ENCODE measurements at regions not wholly inside any gene's neighbourhood (a gene's known extent, or its start where the extent isn't known, plus 50 kb on each side); places are given as distances from the start of the nearest gene placed in this dataset.

DNA sequence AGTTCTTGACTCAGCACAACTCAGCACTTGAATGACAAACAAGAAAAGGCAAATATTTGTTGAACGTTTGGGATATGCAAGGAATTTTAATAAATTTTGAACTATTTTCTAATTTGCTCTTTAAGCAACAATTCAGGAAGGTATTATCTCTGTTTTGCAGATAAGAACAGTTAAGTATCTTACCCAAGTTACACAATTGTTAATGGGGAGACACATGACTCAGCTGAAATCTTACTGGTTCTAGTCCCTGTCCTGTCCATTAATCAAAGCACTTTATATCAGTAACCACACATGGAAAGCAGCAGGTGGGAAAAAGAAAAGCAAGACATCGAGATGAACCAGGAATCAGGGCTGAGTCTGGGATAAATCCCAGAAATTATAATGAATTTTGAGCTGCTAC lies 493.9 kb upstream of the PIK3C3 start:
- BruUV-seq (replicated peaks) = no TSS peak
- Mint-ChIP-seq H3K4me1 (ENCODE audit: insufficient read depth, unreplicated experiment) (no peaks in the 10 kb centered on the region), H3K4me3 (ENCODE audit: unreplicated experiment) (no peak overlapping the region), H3K27me3 (ENCODE audit: insufficient read depth, unreplicated experiment) (peaks cover 25% of the 10 kb centered on the region), H3K36me3 (ENCODE audit: insufficient read depth, unreplicated experiment) (no peaks in the 10 kb centered on the region), H3K9me3 (ENCODE audit: unreplicated experiment) (no peaks in the 10 kb centered on the region), H3K27ac (ENCODE audit: low read depth, unreplicated experiment) (no peak overlapping the region)
- intact Hi-C loops (cut with micrococcal nuclease) = no loop called here
- DNase-seq (ENCODE audit: unreplicated experiment) = no peak
- no peak for TF ChIP-seq CTCF (IDR thresholded peaks at IDR 0.05; ENCODE audit: unreplicated experiment)
- CTCF ChIA-PET = no interaction called here
- POLR2A ChIA-PET = interaction anchor here (1.0 kb wide), 1 partner anchor 9 kb away, joined by 3 read pairs; no protein-coding TSS in a partner anchor

- H3K27me3 Mint-ChIP-seq (ENCODE audit: insufficient read depth, unreplicated experiment) = peaks cover 39% of the 10 kb centered on the region
- no peak overlapping the region for H3K27ac Mint-ChIP-seq (ENCODE audit: low read depth, unreplicated experiment)
- H3K4me3 Mint-ChIP-seq (ENCODE audit: unreplicated experiment) = no peak overlapping the region
- ChIA-PET POLR2A (no interaction called here), CTCF (interaction anchor here (0.5 kb wide), 1 partner anchor 401 kb away, joined by 3 read pairs; no protein-coding TSS in a partner anchor)
- H3K9me3 Mint-ChIP-seq (ENCODE audit: unreplicated experiment) = no peaks in the 10 kb centered on the region
- TF ChIP-seq CTCF (IDR thresholded peaks at IDR 0.05; ENCODE audit: unreplicated experiment) = no peak
- DNase-seq (ENCODE audit: unreplicated experiment) = no peak
- no peaks in the 10 kb centered on the region for H3K36me3 Mint-ChIP-seq (ENCODE audit: insufficient read depth, unreplicated experiment)
- intact Hi-C loops (cut with micrococcal nuclease) = no loop called here
- BruUV-seq (replicated peaks) = no TSS peak
- no peaks in the 10 kb centered on the region for H3K4me1 Mint-ChIP-seq (ENCODE audit: insufficient read depth, unreplicated experiment)
These were observed 495.4 kb upstream of the PIK3C3 start for GRCh38 chr18:41459656-41460055.

DNA sequence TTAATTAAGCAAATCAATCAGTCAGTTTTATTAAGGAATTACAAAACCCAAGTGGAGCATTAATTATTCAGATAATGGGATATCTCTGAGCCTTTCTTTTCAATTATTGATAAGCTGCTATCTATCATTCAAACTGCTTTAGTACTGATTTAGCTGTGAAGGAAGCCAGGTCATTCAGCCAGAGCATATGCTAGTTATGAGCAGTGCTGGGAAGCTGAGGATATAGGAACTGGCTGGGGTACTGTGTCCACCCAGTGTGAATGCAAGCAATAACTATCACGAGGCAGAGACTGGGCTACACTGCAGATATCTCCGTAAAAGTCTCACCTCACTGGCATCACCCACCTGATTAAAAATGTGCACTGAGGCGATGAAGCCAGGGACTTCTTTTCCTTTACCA lies 496.7 kb upstream of the PIK3C3 start:
- no peaks in the 10 kb centered on the region for H3K9me3 Mint-ChIP-seq (ENCODE audit: unreplicated experiment)
- ChIA-PET CTCF (interaction anchor here (0.7 to 1.0 kb wide), 2 partner anchors 11 to 290 kb away, joined by 3 read pairs; no protein-coding TSS in a partner anchor), POLR2A (no interaction called here)
- DNase-seq (ENCODE audit: unreplicated experiment) = no peak
- H3K27me3 Mint-ChIP-seq (ENCODE audit: insufficient read depth, unreplicated experiment) = peaks cover 39% of the 10 kb centered on the region
- BruUV-seq (replicated peaks) = no TSS peak
- no peak overlapping the region for H3K27ac Mint-ChIP-seq (ENCODE audit: low read depth, unreplicated experiment)
- TF ChIP-seq CTCF (IDR thresholded peaks at IDR 0.05; ENCODE audit: unreplicated experiment) = no peak
- intact Hi-C loops (cut with micrococcal nuclease) = no loop called here
- no peak overlapping the region for H3K4me3 Mint-ChIP-seq (ENCODE audit: unreplicated experiment)
- H3K4me1 Mint-ChIP-seq (ENCODE audit: insufficient read depth, unreplicated experiment) = no peaks in the 10 kb centered on the region
- no peaks in the 10 kb centered on the region for H3K36me3 Mint-ChIP-seq (ENCODE audit: insufficient read depth, unreplicated experiment)

- intact Hi-C loops (cut with micrococcal nuclease) = no loop called here
- Mint-ChIP-seq H3K27me3 (ENCODE audit: insufficient read depth, unreplicated experiment) (peaks cover 39% of the 10 kb centered on the region), H3K36me3 (ENCODE audit: insufficient read depth, unreplicated experiment) (no peaks in the 10 kb centered on the region), H3K27ac (ENCODE audit: low read depth, unreplicated experiment) (no peak overlapping the region), H3K4me1 (ENCODE audit: insufficient read depth, unreplicated experiment) (no peaks in the 10 kb centered on the region), H3K9me3 (ENCODE audit: unreplicated experiment) (no peaks in the 10 kb centered on the region), H3K4me3 (ENCODE audit: unreplicated experiment) (no peak overlapping the region)
- no peak for DNase-seq (ENCODE audit: unreplicated experiment)
- BruUV-seq (replicated peaks) = no TSS peak
- POLR2A ChIA-PET = no interaction called here
- CTCF ChIA-PET = interaction anchor here (0.7 to 1.0 kb wide), 2 partner anchors 11 to 290 kb away, joined by 3 read pairs; no protein-coding TSS in a partner anchor
- no peak for TF ChIP-seq CTCF (IDR thresholded peaks at IDR 0.05; ENCODE audit: unreplicated experiment)
These were observed 497.2 kb upstream of the PIK3C3 start for GRCh38 chr18:41457765-41458326.

All from MCF 10A (cell line).